HEK293 (cell line): ENCODE measurements at regions not wholly inside any gene's neighbourhood (a gene's known extent, or its start where the extent isn't known, plus 50 kb on each side); places are given as distances from the start of the nearest gene placed in this dataset.

ENCODE experiments used
- CTCF ChIA-PET: fragments of 350-600 bp; formaldehyde crosslinking; extraction: SDS; loops from one replicate; lab custom pipeline; 2021; ENCODE audit warnings: antibody characterized with exemption; lab: Yijun Ruan, JAX
- POLR2A ChIA-PET: fragments of 300-600 bp; formaldehyde crosslinking; extraction: SDS; loops from one replicate; lab custom pipeline; 2020; ENCODE audit warnings: antibody characterized with exemption, inconsistent platforms; lab: Yijun Ruan, JAX
- H3K27ac ChIP-seq: fragments of 200-500 bp; sonication (Bioruptor generic); 2 replicates; pipeline ENCODE4 v1.5.1; 2014; ENCODE audit warnings: low read depth, low read length, control low read depth, inconsistent platforms; ENCODE audit errors: extremely low read depth
- H3K36me3 ChIP-seq, 2 experiments: fragments of 200-500 bp in 1 of 2; sonication (Bioruptor generic) in 1 of 2; 1 replicate in 1 of 2; 2 replicates in 1 of 2; pipeline ENCODE4 v1.5.1; 2014 to 2017; ENCODE audit warnings: inconsistent platforms in 2 of 2, low read length in 2 of 2; ENCODE audit not compliant: control insufficient read depth in 2 of 2, insufficient read depth in 1 of 2
- H3K4me1 ChIP-seq: fragments of 200-500 bp; sonication (Bioruptor generic); 2 replicates; pipeline ENCODE4 v1.5.1; 2014; ENCODE audit warnings: mild to moderate bottlenecking, low read length, inconsistent platforms; ENCODE audit not compliant: control insufficient read depth, insufficient read depth
- H3K4me3 ChIP-seq: 2 replicates; pipeline ENCODE4 v1.5.1; 2011; ENCODE audit warnings: low read depth, mild to moderate bottlenecking, control low read depth, low read length, moderate library complexity
- H3K9me3 ChIP-seq: fragments of 200-500 bp; sonication (Bioruptor generic); 2 replicates; pipeline ENCODE4 v1.5.1; 2014; ENCODE audit warnings: low read depth, low read length, inconsistent platforms; ENCODE audit not compliant: control insufficient read depth, insufficient read depth
- BCL6B ChIP-seq: fragments of 450-650 bp; formaldehyde crosslinking; IDR thresholded peaks from 2 replicates; pipeline ENCODE4 v1.5.1; 2017; ENCODE audit warnings: missing biosample characterization, missing genetic modification characterization
- FEZF1 ChIP-seq: fragments of 450-650 bp; formaldehyde crosslinking; IDR thresholded peaks from 2 replicates; pipeline ENCODE4 v1.5.1; 2016; ENCODE audit warnings: missing biosample characterization, missing genetic modification characterization
- PRDM6 ChIP-seq: fragments of 450-650 bp; formaldehyde crosslinking; IDR thresholded peaks from 2 replicates; pipeline ENCODE4 v1.5.1; 2017; ENCODE audit warnings: missing biosample characterization, missing genetic modification characterization
- SETDB1 ChIP-seq: IDR thresholded peaks from one replicate; pipeline ENCODE4 v1.6.1; 2017; ENCODE audit warnings: mild to moderate bottlenecking, low read length, moderate library complexity, mixed read lengths; ENCODE audit not compliant: insufficient read length
- TRIM28 ChIP-seq: IDR thresholded peaks from 2 replicates; pipeline ENCODE4 v1.6.1; 2011; ENCODE audit warnings: low read length, control low read depth, borderline replicate concordance
- ZBTB10 ChIP-seq: fragments of 450-650 bp; formaldehyde crosslinking; IDR thresholded peaks from 2 replicates; pipeline ENCODE4 v1.5.1; 2016; ENCODE audit warnings: missing biosample characterization, missing genetic modification characterization
- ZBTB21 ChIP-seq: fragments of 450-650 bp; formaldehyde crosslinking; IDR thresholded peaks from 2 replicates; pipeline ENCODE4 v1.5.1; 2017; ENCODE audit warnings: missing biosample characterization, missing genetic modification characterization
- ZEB2 ChIP-seq: fragments of 450-650 bp; formaldehyde crosslinking; IDR thresholded peaks from 2 replicates; pipeline ENCODE4 v1.5.1; 2016; ENCODE audit warnings: missing biosample characterization, missing genetic modification characterization
- ZNF146 ChIP-seq: fragments of 450-650 bp; formaldehyde crosslinking; IDR thresholded peaks from 2 replicates; pipeline ENCODE4 v1.5.1; 2016; ENCODE audit warnings: missing biosample characterization, missing genetic modification characterization
- ZNF24 ChIP-seq: fragments of 450-650 bp; formaldehyde crosslinking; IDR thresholded peaks from 2 replicates; pipeline ENCODE4 v1.5.1; 2016; ENCODE audit warnings: missing biosample characterization, missing genetic modification characterization
- ZNF335 ChIP-seq: fragments of 450-650 bp; formaldehyde crosslinking; conservative IDR thresholded peaks from 2 replicates; pipeline ENCODE4 v1.5.1; 2016; ENCODE audit warnings: missing biosample characterization, missing genetic modification characterization
- ZNF366 ChIP-seq: fragments of 450-650 bp; formaldehyde crosslinking; conservative IDR thresholded peaks from 2 replicates; pipeline ENCODE4 v1.5.1; 2016; ENCODE audit warnings: missing biosample characterization, missing genetic modification characterization
- ZNF398 ChIP-seq: fragments of 450-650 bp; formaldehyde crosslinking; IDR thresholded peaks from 2 replicates; pipeline ENCODE4 v1.5.1; 2017; ENCODE audit warnings: missing biosample characterization, missing genetic modification characterization
- ZNF518A ChIP-seq: fragments of 450-650 bp; formaldehyde crosslinking; conservative IDR thresholded peaks from 2 replicates; pipeline ENCODE4 v1.5.1; 2016; ENCODE audit warnings: low read depth, missing biosample characterization, missing genetic modification characterization
- ZNF558 ChIP-seq: fragments of 450-650 bp; formaldehyde crosslinking; IDR thresholded peaks from 2 replicates; pipeline ENCODE4 v1.5.1; 2016; ENCODE audit warnings: missing biosample characterization, missing genetic modification characterization
- ZNF560 ChIP-seq: fragments of 450-650 bp; formaldehyde crosslinking; IDR thresholded peaks from 2 replicates; pipeline ENCODE4 v1.5.1; 2017; ENCODE audit warnings: missing biosample characterization, missing genetic modification characterization, borderline replicate concordance
- ZNF571 ChIP-seq: fragments of 450-650 bp; formaldehyde crosslinking; IDR thresholded peaks from 2 replicates; pipeline ENCODE4 v1.5.0; 2017; ENCODE audit warnings: missing biosample characterization, missing genetic modification characterization
- ZNF629 ChIP-seq: fragments of 450-650 bp; formaldehyde crosslinking; IDR thresholded peaks from 2 replicates; pipeline ENCODE4 v1.5.1; 2017; ENCODE audit warnings: missing biosample characterization, missing genetic modification characterization
- ZNF670 ChIP-seq: fragments of 450-650 bp; formaldehyde crosslinking; IDR thresholded peaks from 2 replicates; pipeline ENCODE4 v1.5.1; 2016; ENCODE audit warnings: missing biosample characterization, missing genetic modification characterization, low read depth
- ZXDB ChIP-seq: fragments of 450-650 bp; formaldehyde crosslinking; IDR thresholded peaks from 2 replicates; pipeline ENCODE4 v1.5.1; 2016; ENCODE audit warnings: missing biosample characterization, missing genetic modification characterization

- ChIA-PET POLR2A (no interaction called here), CTCF (no interaction called here)
- Histone ChIP-seq H3K27ac (no peak overlapping the region; the same call in 1 of the 2 replicates), H3K9me3 (no peaks in the 10 kb centered on the region), H3K36me3 (no peaks in the 10 kb centered on the region), H3K4me3 (no peak overlapping the region), H3K4me1 (peaks cover 32% of the 10 kb centered on the region)
- TF ChIP-seq ZXDB (tag by site-specific recombination) (peak; percentile 27; the same call in 1 of the 2 replicates), ZNF24 (tag by site-specific recombination) (no peak), ZNF398 (tag by site-specific recombination) (peak; percentile 50; the same call in 1 of the 2 replicates), FEZF1 (tag by site-specific recombination) (peak; percentile 47), ZNF558 (tag by site-specific recombination) (peak; percentile 35; the same call in 1 of the 2 replicates), TRIM28 (peak; percentile 87), ZBTB21 (tag by site-specific recombination) (peak; percentile 23; the same call in 1 of the 2 replicates), ZNF366 (peak; percentile 56), BCL6B (tag by site-specific recombination) (peak; percentile 80), SETDB1 (peak; percentile 89), PRDM6 (peak; percentile 25; the same call in 1 of the 2 replicates), ZNF571 (no peak), ZNF670 (tag by site-specific recombination) (no peak), ZNF518A (tag by site-specific recombination) (0 out of 2 replicates have a peak, but pooled peaks have one; percentile 11), ZNF629 (tag by site-specific recombination) (peak; percentile 70), ZNF146 (no peak), ZBTB10 (tag by site-specific recombination) (0 out of 2 replicates have a peak, but pooled peaks have one; percentile 23), ZEB2 (tag by site-specific recombination) (peak; percentile 54; the same call in 1 of the 2 replicates), ZNF560 (tag by site-specific recombination) (0 out of 2 replicates have a peak, but pooled peaks have one; percentile 17), ZNF335 (tag by site-specific recombination) (peak; percentile 48)
Observed at GRCh38 chr18:22467760-22468553, 50.2 kb upstream of the CTAGE1 start.
